Spleen (tissue), 7 donors: ENCODE measurements at regions not wholly inside any gene's neighbourhood (a gene's known extent, or its start where the extent isn't known, plus 50 kb on each side); places are given as distances from the start of the nearest gene placed in this dataset.

Experiments
- CTCF ChIP-seq, 11 experiments: fragments of 200-600 bp in 7 of 11; fragments of 450-650 bp in 4 of 11; sonication (generic) in 4 of 11; IDR thresholded peaks in 8 of 11; conservative IDR thresholded peaks in 3 of 11; 1 replicate in 7 of 11; 2 replicates in 4 of 11; pipeline versions ENCODE4 v1.4.0 to v1.8.0; 2016 to 2021; ENCODE audit warnings: antibody characterized with exemption in 11 of 11, inconsistent platforms in 4 of 11, mild to moderate bottlenecking in 1 of 11
- POLR2A ChIP-seq, 3 donors: fragments of 450-650 bp; IDR thresholded peaks; one replicate each; pipeline ENCODE4 v1.5.1; 2017; ENCODE audit warnings: antibody characterized with exemption in 3 of 3, mild to moderate bottlenecking in 1 of 3
- donor health status: DM: no; HTN: no; CAD: no; lungs with moderate emphysema.
- donor health status: DM: no; HTN: no; CAD: no.
- donor health status: DM: no; HTN: no; CAD: no.

DNA sequence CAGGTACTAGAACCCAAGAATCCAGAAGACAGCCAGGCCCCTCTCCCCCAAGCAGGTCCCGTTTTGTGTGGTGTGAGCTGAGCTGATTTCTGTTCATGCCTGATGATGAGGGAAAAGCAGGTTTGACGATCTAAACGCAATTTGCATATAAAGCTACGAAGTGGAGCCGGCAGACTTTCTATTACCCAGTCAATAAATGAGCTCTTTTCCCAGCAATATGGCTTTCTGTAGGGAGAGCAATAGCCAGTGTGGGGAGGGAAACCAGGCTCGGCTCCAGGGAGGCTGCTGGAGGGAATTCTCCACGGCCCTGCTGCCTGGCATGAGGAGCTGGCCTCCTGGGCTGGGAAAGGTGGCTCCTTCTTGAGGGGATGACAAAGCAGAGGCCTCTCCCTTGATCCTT is 140.7 kb upstream of the AJAP1 start:
- TF ChIP-seq CTCF (IDR thresholded peaks at IDR 0.05 in 8 of 11, conservative IDR thresholded peaks at IDR 0.05 in 3 of 11) (no peak), POLR2A (IDR thresholded peaks at IDR 0.05) (no peak)
